H1 (cell line): ENCODE measurements at regions not wholly inside any gene's neighbourhood (a gene's known extent, or its start where the extent isn't known, plus 50 kb on each side); places are given as distances from the start of the nearest gene placed in this dataset.

ENCODE experiments used
- ASH2L ChIP-seq: fragments of 200-600, 300-600 bp; sonication (generic); IDR thresholded peaks from one replicate; pipeline ENCODE4 v1.7.1; 2017; ENCODE audit warnings: low read length
- ATF2 ChIP-seq: IDR thresholded peaks from 2 replicates; pipeline ENCODE4 v1.6.1; 2012; ENCODE audit warnings: low read length, inconsistent platforms
- ATF3 ChIP-seq: IDR thresholded peaks from 2 replicates; pipeline ENCODE4 v1.6.1; 2011; ENCODE audit warnings: low read depth, mild to moderate bottlenecking, low read length; ENCODE audit not compliant: insufficient read depth
- CBX8 ChIP-seq: fragments of 300-800, 300-1000 bp; sonication (generic); IDR thresholded peaks from 2 replicates; pipeline ENCODE4 v1.7.1; 2016; ENCODE audit warnings: low read depth, low read length, borderline replicate concordance
- CHD1 ChIP-seq: IDR thresholded peaks from 2 replicates; pipeline ENCODE4 v1.6.1; 2012; ENCODE audit warnings: low read depth, low read length, improper control_type of control experiment
- E2F6 ChIP-seq: IDR thresholded peaks from 2 replicates; pipeline ENCODE4 v1.6.1; 2012; ENCODE audit warnings: inconsistent platforms
- EGR1 ChIP-seq: IDR thresholded peaks from 2 replicates; pipeline ENCODE4 v1.6.1; 2011; ENCODE audit warnings: low read depth, low read length, borderline replicate concordance
- EP300 ChIP-seq, 2 experiments: IDR thresholded peaks; 1 replicate in 1 of 2; 2 replicates in 1 of 2; pipeline ENCODE4 v1.6.1; 2011 to 2012; ENCODE audit warnings: low read depth in 2 of 2, low read length in 2 of 2, mild to moderate bottlenecking in 2 of 2, borderline replicate concordance in 1 of 2, inconsistent platforms in 1 of 2, moderate library complexity in 1 of 2
- EZH2 ChIP-seq: fragments of 200-600 bp; sonication (generic); IDR thresholded peaks from 2 replicates; pipeline ENCODE4 v1.7.1; 2012; ENCODE audit warnings: low read depth, mild to moderate bottlenecking, moderate library complexity, low read length, inconsistent platforms; ENCODE audit not compliant: severe bottlenecking
- FOSL1 ChIP-seq: IDR thresholded peaks from 2 replicates; pipeline ENCODE4 v1.6.1; 2011; ENCODE audit warnings: mild to moderate bottlenecking, low read depth, low read length, moderate library complexity; ENCODE audit not compliant: insufficient read depth
- GABPA ChIP-seq: IDR thresholded peaks from 2 replicates; pipeline ENCODE4 v1.6.1; 2011; ENCODE audit warnings: mild to moderate bottlenecking, low read length, moderate library complexity, borderline replicate concordance; ENCODE audit not compliant: insufficient read depth
- JUND ChIP-seq: IDR thresholded peaks from 2 replicates; pipeline ENCODE4 v1.6.1; 2011; ENCODE audit warnings: mild to moderate bottlenecking, improper control_type of control experiment, low read length
- KDM5A ChIP-seq: fragments of 200-600 bp; IDR thresholded peaks from 2 replicates; pipeline ENCODE4 v1.7.1; 2012; ENCODE audit warnings: mild to moderate bottlenecking, low read length, inconsistent platforms, mixed read lengths
- POU5F1 ChIP-seq: IDR thresholded peaks from 2 replicates; pipeline ENCODE4 v1.6.1; 2011; ENCODE audit warnings: low read depth, mild to moderate bottlenecking, low read length, moderate library complexity
- RFX5 ChIP-seq: IDR thresholded peaks from 2 replicates; pipeline ENCODE4 v1.6.1; 2011; ENCODE audit warnings: low read depth, low read length, improper control_type of control experiment, borderline replicate concordance
- SIX5 ChIP-seq: IDR thresholded peaks from 2 replicates; pipeline ENCODE4 v1.6.1; 2011; ENCODE audit warnings: mild to moderate bottlenecking, low read depth, low read length
- SP4 ChIP-seq: IDR thresholded peaks from 2 replicates; pipeline ENCODE4 v1.6.1; 2012; ENCODE audit warnings: low read length, inconsistent platforms
- SRF ChIP-seq: IDR thresholded peaks from 2 replicates; pipeline ENCODE4 v1.6.1; 2011; ENCODE audit warnings: mild to moderate bottlenecking, low read depth, low read length, moderate library complexity
- TCF12 ChIP-seq: IDR thresholded peaks from 2 replicates; pipeline ENCODE4 v1.6.1; 2011; ENCODE audit warnings: low read depth, mild to moderate bottlenecking, low read length

- TF ChIP-seq CHD1, result no peak
- no peak for TF ChIP-seq EGR1
- no peak for TF ChIP-seq ATF2
- TF ChIP-seq SIX5, result no peak
- TF ChIP-seq E2F6, result no peak
- TF ChIP-seq KDM5A, result no peak
- no peak for TF ChIP-seq EP300 (IDR thresholded peaks at IDR 0.05; ENCODE audit: borderline replicate concordance in 1 of 2, low read depth in 2 of 2, low read length in 2 of 2)
- TF ChIP-seq JUND, result no peak
- TF ChIP-seq FOSL1, result no peak
- no peak for TF ChIP-seq CBX8
- TF ChIP-seq ASH2L, result no peak
- no peak for TF ChIP-seq SP4
- TF ChIP-seq GABPA, result no peak
- TF ChIP-seq ATF3, result no peak
- no peak for TF ChIP-seq RFX5
- no peak for TF ChIP-seq SRF
- no peak for TF ChIP-seq POU5F1
- TF ChIP-seq EZH2, result no peak
- no peak for TF ChIP-seq TCF12
- TF ChIP-seq, all 59 proteins: peak for 0
These were observed 290.1 kb downstream of the MAP2K4 start (continued) for GRCh38 chr17:12310811-12311210.
